ENCODE measurements at regions not wholly inside any gene's neighbourhood (a gene's known extent, or its start where the extent isn't known, plus 50 kb on each side); places are given as distances from the start of the nearest gene placed in this dataset.

GRCh38 chr5:116824751-116825438, 250.3 kb upstream of the SEMA6A start:
- Histone ChIP-seq H3K4me3 (no peak overlapping the region), H3K4me1 (no peaks in the 10 kb centered on the region), H3K27ac (no peak overlapping the region), H3K27me3 (no peaks in the 10 kb centered on the region), H3K9me3 (no peaks in the 10 kb centered on the region), H3K36me3 (no peaks in the 10 kb centered on the region)
- intact Hi-C loops (cut with DNase I), result no loop called here
- 52 to 57% methylated on average over 3 of the region's 3 CpGs for WGBS, 2 donors
- TF ChIP-seq CTCF (IDR thresholded peaks at IDR 0.05) (no peak), POLR2A (IDR thresholded peaks at IDR 0.05) (no peak)
- DNase-seq, result no peak

- WGBS, 2 donors, result 76 to 84% methylated on average over 10 of the region's 10 CpGs
- Histone ChIP-seq H3K27me3 (no peaks in the 10 kb centered on the region), H3K4me1 (no peaks in the 10 kb centered on the region), H3K4me3 (no peak overlapping the region), H3K9me3 (no peaks in the 10 kb centered on the region), H3K27ac (no peak overlapping the region), H3K36me3 (no peaks in the 10 kb centered on the region)
- DNase-seq, result no peak
- intact Hi-C loops (cut with DNase I), result no loop called here
- TF ChIP-seq POLR2A (IDR thresholded peaks at IDR 0.05) (no peak), CTCF (IDR thresholded peaks at IDR 0.05) (no peak)
Measured at GRCh38 chr5:116814626-116815385, 240.2 kb upstream of the SEMA6A start.

DNA sequence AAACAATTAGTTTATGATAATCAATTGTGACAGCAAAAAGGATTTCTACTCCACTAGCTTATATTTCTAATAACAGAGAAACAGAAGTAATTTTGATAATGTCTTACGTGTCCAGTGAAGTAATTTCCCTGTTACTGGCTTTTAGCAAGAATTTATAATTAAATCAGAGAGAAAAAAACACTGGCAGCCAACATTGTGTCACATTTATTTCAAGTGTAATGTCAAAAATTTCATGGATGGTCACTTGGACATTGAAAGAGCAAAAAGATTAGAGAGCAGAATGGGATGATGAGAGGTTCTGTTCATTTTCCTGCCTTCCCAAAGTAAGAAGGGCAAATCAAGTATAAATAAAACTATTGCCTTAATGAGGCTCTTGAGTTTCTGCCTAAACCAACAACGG, 239.3 kb upstream of the SEMA6A start:
- WGBS, 2 donors, result 44 to 84% methylated on average over 2 of the region's 2 CpGs
- H3K4me1 ChIP-seq, result no peaks in the 10 kb centered on the region
- no peaks in the 10 kb centered on the region for H3K9me3 ChIP-seq
- DNase-seq, result no peak
- H3K27ac ChIP-seq, result no peak overlapping the region
- TF ChIP-seq POLR2A (IDR thresholded peaks at IDR 0.05) (no peak), CTCF (IDR thresholded peaks at IDR 0.05) (no peak)
- no peak overlapping the region for H3K4me3 ChIP-seq
- H3K36me3 ChIP-seq, result no peaks in the 10 kb centered on the region
- intact Hi-C loops (cut with DNase I), result no loop called here
- H3K27me3 ChIP-seq, result no peaks in the 10 kb centered on the region

GRCh38 chr5:116813356-116813755, 238.7 kb upstream of the SEMA6A start:
- 95 to 100% methylated on average over 2 of the region's 2 CpGs for WGBS, 2 donors
- Histone ChIP-seq H3K4me1 (no peaks in the 10 kb centered on the region), H3K36me3 (no peaks in the 10 kb centered on the region), H3K27me3 (no peaks in the 10 kb centered on the region), H3K4me3 (no peak overlapping the region), H3K27ac (no peak overlapping the region), H3K9me3 (no peaks in the 10 kb centered on the region)
- no peak for DNase-seq
- intact Hi-C loops (cut with DNase I), result no loop called here
- no peak for TF ChIP-seq POLR2A (IDR thresholded peaks at IDR 0.05)
- TF ChIP-seq CTCF (IDR thresholded peaks at IDR 0.05), result no peak

- intact Hi-C loops (cut with DNase I), result no loop called here
- H3K9me3 ChIP-seq, result no peaks in the 10 kb centered on the region
- no peaks in the 10 kb centered on the region for H3K27me3 ChIP-seq
- no peak for TF ChIP-seq CTCF (IDR thresholded peaks at IDR 0.05)
- TF ChIP-seq POLR2A (IDR thresholded peaks at IDR 0.05), result no peak
- H3K36me3 ChIP-seq, result no peaks in the 10 kb centered on the region
- no peaks in the 10 kb centered on the region for H3K4me1 ChIP-seq
- no peak for DNase-seq
- no peak overlapping the region for H3K27ac ChIP-seq
- WGBS, 2 donors, result 86 to 92% methylated on average over 2 of the region's 2 CpGs
- H3K4me3 ChIP-seq, result no peak overlapping the region
Measured at GRCh38 chr5:116810951-116811350, 236.3 kb upstream of the SEMA6A start.
